HG02973 (cell line): ENCODE measurements at regions not wholly inside any gene's neighbourhood (a gene's known extent, or its start where the extent isn't known, plus 50 kb on each side); places are given as distances from the start of the nearest gene placed in this dataset.
"Not testable (repeated sequence)": the region's sequence is repeated elsewhere in the genome, so short reads cannot be mapped to it uniquely, and the experiment has no call there.

ENCODE experiments used
- ATAC-seq: cut with Tn5 transposase; IDR thresholded peaks from one replicate; pipeline ENCODE4 v1.9.1; 2021; ENCODE audit warnings: moderate library complexity; ENCODE audit not compliant: unreplicated experiment

DNA sequence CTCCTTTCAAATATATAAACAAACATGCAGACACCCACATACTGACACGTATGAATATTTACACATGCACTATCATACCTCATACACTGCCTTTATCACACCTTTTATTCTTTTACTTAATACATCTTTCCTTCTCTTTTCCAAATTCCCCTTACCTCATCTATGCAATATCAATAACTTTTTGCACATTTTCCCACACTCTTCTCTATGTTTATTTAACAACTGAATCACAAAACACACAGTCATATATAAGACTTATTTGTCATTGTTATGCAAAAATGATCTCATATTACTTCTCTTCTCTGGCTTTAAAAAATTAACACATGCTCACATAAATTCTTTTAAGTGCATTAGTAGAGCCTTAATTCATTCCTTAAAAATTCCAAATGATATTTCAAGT, 461.4 kb downstream of the DIPK2A start:
- peak; percentile 28 for ATAC-seq

DNA sequence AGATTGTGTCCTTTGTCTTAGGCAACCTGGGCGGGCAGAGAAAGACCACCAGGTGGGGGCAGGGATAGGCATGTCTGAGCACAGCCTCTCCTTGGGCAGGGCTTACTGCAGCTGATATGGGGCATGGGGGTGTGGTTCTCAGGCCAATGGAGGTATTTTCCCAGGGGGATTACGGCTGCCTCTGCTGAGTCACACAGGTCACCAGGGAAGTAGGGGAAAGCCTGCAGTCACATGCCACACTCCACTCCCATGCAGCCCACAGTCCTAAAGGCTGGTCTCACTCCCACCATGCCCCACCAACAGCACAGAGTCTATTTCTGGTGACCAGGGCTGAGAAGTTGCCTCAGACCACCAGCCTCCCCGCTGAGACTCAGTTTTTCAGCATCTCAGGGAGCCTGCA, 466.4 kb downstream of the DIPK2A start:
- ATAC-seq = peak; percentile 59

DNA sequence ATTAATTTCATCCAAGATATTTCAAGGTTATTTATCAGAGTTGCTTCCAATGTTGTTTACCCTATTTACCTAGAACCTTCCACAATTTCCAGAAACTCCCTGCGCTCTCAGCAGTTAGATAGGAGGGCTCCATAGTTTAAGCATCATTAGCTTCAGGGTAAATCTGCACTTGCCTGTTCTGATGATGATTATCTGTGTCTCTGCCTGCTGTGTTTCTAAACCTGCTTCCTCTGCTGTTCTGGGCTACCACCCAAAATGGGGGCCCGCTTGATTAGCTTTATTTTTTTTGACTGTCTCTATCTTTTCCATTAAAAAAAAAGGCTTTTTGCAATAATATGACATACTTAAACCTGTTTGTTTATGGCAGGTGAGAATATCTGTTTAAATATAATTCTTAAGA, 472.4 kb downstream of the DIPK2A start:
- ATAC-seq = no peak

DNA sequence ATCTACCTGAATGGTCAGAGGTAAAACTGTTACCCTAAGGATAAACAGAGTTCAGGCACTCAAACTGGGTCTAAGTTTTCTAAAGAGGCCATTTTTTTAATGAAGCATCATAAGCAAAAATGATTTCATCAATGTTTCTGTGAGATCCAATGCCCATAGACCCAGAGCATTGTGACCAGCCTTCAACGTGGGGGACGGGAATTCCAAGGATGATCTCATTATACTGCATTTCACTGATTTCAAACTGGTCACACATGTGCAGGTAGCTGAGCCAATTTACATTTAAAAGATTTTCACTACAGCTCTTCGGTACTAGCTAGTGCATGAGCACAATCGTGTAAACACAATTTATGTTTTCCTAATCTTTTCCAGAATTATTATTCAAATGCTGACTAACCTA, 472.9 kb downstream of the DIPK2A start:
- no peak for ATAC-seq

DNA sequence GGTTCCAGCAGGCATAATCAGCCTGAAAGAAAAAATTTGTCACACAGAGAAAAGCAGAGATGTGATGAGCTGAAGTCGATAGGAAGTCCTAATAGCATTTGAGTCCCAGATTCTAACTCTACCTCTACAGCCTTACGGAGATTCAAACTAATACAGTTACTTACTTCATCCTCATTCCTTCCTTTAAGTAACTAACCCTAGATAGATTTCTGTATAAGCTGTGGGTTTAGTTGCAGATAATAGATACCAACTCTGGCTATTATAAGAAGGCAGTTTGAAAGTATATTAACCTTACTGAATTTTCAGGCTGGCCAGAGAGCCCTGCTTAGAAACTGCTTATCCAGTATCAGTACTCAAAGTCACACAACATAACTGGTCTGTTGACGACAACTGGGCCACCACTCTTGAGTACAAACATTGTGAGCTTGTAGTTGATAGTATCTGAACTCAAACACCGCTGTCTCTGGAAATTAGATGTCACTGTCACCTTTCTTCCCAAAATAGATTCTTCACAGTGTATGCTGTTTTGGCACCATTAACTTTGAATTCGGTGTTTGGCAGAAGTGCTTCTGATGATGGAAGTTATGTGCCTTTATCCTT, 484.3 kb downstream of the DIPK2A start:
- ATAC-seq = no peak

DNA sequence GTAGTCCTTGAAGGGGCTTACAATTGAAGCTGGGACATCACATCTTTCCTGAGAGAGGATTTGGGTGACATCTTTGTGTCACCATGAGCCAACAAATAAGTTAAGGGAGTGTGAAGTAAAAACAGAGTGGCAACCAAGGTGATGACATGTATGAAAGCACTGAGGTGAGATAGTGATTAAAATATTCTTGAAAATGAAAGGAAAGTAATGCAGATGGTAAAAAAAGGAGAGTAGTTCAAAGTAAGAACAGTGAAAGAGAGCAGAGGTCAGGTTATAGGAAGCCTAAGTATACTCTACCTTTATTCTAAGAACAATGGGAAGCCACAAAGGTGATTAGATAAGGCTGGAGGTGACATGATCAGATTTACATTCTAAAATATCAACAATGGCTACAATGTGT, 486.1 kb downstream of the DIPK2A start:
- no peak for ATAC-seq

DNA sequence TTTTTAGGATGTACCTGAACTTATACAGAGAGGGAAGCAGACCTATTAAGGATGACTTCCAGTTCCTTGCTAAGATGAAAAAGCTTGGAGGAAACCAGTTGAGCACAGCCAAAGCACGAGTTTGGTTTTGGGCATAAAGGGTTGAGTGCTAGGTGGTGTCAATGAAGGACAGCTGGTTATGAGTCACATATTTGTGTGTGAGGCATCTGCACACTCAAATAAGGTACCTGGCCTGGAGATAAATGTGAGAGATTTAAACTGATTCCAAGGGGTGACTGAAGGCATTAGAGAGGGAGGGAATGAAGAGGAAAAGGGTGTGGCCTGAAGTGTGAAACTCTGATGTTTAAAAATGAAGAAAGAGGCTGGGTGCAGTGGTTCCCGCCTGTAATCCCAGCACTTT, 486.7 kb downstream of the DIPK2A start:
- ATAC-seq = no peak

DNA sequence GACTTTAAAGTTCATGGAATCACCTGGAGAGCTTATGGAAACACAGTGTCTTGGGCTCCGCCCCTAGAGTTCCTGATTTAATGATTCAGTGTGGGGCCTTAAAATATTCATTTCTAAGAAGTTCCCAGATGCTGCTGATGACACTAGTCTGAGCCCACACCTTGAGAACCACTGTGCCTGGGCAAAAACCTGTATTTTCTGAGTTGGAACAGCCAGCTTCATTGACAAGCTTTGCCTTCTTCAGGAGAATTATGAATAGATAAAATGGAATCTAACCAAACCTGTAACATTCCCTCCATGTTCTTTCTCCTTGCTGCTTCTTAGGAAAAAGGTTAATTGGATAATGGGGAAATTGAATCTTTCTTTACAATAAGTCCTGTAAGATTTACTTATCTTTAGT, 490.7 kb downstream of the DIPK2A start:
- ATAC-seq = no peak

DNA sequence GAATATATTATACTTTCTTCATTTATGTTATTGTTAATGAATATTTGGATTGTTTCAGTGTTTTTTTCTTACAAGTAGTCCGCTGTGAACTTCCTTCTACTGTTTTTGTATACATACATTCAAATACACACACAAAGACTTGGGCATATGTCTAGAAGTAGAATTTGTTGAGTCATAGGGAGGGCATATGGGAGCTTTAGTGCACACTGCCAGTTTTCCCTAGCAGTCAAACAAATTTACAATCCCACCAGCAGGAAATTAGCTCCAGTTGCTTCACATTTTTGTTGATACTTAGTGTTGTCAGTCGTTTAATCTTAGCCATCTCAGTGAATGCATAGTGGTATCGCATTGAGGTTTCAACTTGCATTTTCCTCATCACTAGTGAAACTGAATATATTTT, 492.3 kb downstream of the DIPK2A start:
- no peak for ATAC-seq

DNA sequence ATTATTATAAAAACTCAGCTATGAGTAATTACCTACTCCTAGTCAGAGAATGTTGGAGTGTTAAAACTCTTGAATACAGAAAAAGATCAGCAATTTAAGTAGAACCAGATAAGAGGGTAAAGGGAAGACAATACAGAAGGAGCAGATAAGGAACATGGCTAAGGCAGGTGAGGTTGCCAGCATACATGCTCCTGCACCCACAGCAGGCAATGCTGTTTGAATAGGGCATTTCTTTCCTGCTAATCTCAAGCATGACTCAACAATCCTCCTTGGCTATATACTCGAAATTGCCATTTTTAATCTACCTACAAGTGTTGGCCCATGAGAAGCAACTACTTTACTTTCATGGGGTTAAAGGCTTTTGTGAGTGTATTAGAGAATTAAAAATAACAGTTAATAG, 494.5 kb downstream of the DIPK2A start:
- no peak for ATAC-seq

DNA sequence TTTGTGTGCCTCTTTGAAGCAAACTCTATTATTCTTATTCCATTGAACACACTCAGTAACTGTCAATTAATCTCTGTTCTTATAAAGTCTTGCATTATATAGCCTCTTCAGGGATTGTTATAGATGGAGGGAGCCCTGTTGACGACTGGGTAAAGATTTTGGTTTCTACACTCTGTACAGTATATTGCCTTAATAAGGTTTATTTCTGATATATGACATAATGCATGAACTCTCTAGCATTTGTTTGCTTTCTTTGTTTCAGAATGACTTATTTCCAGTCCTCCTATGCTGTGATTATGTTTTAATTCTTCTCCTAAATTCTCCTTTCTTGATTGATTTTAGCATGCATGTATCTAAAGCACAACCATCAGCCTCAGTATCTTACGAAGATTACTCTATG, 494.9 kb downstream of the DIPK2A start:
- ATAC-seq = no peak

DNA sequence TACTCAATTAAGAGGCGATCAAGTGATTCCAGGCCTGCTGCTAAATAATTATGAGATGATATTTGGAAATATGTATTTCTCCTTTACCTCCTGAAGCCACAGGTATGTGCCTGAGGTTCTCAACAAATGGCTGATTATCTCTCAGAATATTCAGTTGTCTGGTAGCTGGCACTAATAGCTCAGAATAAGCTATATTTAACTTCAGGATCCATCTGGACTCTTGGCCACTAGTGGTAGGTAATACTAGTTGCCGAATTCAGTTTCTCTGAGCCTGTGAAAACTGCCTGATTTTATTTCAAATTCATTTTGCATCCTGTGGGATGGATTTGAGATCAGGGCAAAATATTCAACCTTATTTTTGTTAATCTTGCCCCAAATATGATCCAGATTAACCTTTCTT, 499.0 kb downstream of the DIPK2A start:
- no peak for ATAC-seq

DNA sequence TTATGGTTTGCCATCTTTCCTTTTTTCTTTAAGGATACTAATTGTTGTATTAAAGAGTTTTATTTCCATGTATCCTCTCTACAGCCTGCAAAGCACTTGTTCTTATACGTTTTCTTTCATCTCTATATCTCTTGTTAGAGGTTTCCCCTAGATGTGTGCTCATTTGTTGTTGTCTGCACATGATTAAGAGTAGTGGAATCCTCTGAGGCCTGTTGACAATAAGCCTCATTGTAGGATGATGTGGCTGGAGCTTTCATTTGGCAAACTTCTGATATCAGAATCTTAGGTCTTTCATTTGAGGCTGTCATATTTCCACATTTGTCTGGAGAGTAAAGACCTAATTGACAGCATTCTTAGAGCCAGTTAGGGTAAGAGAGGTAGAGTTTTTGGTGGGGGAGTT, 506.0 kb downstream of the DIPK2A start:
- ATAC-seq = no peak

DNA sequence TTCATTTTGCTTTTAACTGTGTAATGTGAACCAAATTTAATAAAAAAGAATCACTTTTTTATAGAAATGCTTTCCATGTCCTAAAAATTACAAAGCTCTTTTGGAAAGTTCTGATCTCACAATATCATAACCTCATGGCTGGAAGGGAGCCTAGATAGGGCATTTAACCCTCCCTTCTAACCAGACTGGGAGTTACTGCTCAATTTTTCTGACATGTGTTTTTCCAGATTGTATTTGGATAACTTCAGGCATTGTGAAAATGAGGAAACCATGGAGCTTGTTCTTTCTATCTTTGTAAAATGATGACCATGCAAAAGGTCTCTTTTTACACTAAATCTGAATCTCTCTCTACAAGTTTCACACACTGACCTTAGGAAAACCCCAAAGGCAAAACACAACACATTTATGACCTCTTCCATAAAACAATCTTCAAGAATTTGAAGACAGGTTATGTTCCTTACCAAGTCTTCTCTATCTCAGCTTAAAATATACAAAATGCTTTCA, 508.8 kb downstream of the DIPK2A start:
- no peak for ATAC-seq

DNA sequence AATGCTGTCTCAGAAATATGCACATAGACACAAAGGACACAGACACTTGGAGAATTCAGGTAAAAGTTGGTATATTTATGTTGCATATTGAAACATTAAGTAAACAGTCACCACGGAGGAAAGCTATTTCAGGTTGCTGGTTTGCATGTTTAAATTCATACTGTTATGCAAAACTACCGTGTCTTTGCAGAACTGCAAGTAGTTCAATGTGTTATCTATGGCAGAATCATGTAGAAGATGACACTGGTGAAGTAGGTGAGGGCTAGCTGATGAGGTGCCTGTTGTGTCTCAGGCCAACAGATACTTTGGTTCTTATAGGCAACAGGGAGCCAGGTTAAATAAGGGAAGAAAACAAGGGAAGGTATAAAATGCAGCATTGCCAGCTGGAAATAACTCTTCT, 511.3 kb downstream of the DIPK2A start:
- no peak for ATAC-seq

DNA sequence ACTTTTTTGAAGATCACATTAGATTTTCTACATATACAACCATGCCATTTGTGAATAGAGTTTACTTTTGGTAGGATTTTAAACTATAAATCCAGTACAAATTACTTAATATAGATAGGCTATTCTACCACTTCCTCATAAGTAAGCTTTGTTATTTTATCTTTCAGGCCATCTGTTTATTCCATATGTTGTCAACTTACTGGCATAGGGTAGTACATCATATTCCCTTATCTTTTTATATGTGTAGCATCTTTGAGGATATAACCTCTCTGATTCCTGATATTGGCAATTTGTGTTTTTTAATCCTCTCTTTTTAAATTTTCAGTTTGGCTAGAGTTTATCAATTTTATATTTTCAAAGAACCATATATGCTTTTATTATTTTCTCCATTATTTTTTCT, 515.4 kb downstream of the DIPK2A start:
- ATAC-seq = no peak

DNA sequence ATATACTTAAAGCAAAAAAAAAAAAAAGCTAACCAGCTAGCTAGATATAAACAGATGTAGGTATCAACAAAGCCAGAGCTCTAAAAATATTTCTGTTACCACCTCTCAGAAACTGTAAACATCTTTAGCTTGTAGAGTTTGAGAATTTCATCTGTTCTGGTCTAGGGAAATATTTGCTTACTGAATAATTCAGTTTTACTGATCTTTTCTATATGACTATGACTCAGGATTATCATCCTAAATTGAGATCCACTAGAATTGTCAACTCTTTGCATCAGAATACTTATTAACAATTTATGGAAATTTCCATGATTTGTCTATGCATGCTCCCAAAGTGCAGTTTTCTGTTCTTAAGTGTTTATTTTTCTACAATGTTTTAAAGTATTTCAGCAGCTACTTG, 517.3 kb downstream of the DIPK2A start:
- ATAC-seq = no peak

DNA sequence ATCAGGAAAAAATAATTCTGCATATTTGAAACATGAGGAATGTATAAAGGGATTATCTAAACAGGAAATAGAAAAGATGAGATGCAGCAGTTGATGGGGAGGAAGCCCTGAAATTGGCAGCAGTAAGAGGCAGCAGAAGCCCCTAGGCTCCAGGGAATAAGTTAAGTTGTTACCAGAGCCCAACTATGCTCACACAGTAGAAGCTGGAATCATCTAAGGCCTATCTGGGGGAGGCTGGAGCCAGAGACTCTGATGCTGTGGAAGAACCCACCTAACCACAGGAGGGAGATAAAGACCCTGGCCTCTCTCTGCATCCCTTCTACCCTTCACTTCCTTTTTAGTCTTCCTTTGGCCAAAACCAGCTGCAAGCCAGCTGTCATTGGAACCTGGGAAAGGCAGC, 519.7 kb downstream of the DIPK2A start:
- ATAC-seq = no peak

DNA sequence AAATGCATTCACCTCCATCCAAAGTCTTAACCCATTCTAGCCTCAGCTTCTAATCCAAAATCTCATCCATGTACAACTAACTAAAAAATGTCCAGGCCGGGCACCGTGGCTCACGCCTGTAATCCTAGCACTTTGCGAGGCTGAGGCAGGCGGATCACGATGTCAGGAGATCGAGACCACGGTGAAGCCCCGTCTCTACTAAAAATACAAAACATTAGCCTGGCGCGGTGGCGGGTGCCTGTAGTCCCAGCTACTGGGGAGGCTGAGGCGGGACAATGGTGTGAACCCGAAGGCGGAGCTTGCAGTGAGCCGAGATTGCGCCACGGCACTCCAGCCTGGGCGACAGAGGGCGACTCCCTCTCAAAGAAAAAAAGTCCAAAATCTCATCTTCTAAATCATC, 523.0 kb downstream of the DIPK2A start:
- ATAC-seq = not testable (repeated sequence)

DNA sequence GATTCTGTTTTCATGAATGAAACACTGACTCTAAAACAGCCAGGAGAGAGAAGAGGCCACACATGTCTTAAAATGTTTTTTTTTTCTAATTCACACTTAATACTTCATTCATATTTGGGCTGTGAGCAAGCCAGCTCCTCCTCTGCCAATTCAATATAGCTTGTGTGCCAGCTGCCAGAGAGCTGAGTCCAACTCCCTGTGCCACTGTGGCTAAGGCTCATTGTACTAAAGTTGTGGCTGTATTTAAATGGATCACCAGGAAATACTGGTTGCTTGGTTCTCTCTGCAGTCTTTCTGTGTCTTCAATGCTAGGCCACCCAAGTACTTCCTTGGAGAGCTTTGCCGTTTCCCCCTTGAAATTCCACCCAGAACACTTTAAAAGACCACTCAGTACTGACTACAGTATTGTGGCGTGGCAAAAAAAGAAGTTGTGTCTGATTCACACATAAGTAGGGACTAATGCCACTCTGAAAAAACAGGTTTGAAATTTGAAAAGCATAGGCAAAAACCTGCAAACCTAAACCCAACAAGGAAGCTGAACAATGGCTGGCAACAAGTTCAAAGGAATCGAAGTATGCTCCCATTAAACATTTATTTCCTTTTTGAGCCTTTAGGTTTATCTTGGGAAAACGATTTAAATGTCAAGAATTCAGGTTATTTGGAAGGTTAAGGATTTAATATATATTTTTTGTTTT, 524.7 kb downstream of the DIPK2A start:
- ATAC-seq = no peak

DNA sequence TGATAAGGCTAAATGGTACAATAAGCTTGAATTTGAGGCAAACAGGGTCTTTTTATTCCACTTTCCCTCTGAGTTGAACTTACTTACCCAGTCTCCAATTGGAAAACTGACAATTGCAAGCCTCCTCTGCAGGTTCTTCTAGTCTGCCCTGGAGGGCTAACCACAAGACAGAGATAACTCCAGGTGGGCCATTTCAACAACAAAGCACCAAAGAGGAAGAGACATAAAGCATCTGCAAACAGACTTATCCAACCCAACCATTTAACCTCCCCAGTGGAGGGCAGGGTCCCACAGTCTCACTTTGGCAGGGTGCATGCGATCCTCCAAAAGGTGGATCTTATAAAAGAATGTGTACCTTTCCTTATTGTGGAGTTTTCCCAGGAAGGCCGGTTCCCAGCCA, 525.8 kb downstream of the DIPK2A start:
- no peak for ATAC-seq

DNA sequence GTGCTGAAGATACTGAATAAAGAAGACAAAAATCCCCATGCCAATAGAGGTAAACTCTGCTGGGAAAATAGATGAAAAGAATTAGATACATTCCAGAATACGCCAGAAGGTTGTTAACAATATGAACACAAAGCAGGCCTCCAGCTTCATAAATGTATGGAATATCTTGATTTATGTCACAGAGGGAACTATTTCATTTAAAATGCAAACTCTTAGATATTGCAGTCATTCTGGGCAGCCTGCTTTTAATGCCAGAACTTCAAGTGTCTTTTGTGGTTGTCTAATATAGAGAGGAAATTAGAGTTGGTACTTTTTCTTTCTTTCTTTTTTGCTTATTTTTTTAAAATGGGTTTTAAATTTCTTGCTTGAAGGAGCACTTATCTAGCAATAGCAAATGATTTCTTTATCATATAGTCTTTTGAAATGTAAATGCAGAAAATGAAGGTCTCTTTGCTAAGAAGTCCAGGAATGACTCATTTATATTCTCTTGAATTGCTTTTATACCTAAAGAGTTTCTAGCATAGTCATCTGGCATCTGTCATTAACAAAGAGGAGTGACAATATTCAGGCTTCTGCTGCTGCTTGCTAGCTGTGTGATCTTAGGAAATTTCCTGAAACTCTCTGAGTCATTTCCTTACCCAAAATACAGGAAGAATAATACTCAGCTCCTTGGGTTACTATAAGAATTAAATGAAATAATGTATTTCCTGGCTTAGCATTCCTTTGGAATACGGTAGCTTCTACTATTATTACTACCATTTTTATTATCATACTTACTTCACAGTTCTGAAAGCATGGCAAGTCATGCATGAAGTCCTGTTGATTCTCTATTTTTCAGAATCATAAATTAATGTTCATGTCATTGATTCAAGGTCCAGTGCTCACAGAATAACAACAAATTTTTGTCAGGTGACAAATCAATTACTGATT, 527.6 kb downstream of the DIPK2A start:
- no peak for ATAC-seq
